Liver (tissue), 8 donors: ENCODE measurements at regions not wholly inside any gene's neighbourhood (a gene's known extent, or its start where the extent isn't known, plus 50 kb on each side); places are given as distances from the start of the nearest gene placed in this dataset.

ENCODE experiments used
- DNase-seq: peaks from one replicate; pipeline ENCODE4 v3.0.0-alpha.2; 2017; ENCODE audit warnings: low spot score
- H3K27ac ChIP-seq, 2 donors: one replicate each; pipeline ENCODE4 v1.7.0; 2013; ENCODE audit warnings: inconsistent platforms in 2 of 2, low read length in 2 of 2, control low read depth in 1 of 2, low read depth in 1 of 2, mild to moderate bottlenecking in 1 of 2
- H3K27me3 ChIP-seq, 4 donors: one replicate each; pipeline versions ENCODE4 v1.6.1 to v1.7.0; 2013; ENCODE audit warnings: low read length in 3 of 4, inconsistent platforms in 1 of 4, mild to moderate bottlenecking in 1 of 4, moderate library complexity in 1 of 4; ENCODE audit not compliant: control insufficient read depth in 4 of 4, insufficient read depth in 4 of 4
- H3K36me3 ChIP-seq, 4 donors: one replicate each; pipeline versions ENCODE4 v1.6.1 to v1.7.0; 2013; ENCODE audit warnings: low read length in 3 of 4, mild to moderate bottlenecking in 3 of 4, low read depth in 1 of 4, moderate library complexity in 1 of 4; ENCODE audit not compliant: control insufficient read depth in 4 of 4, insufficient read depth in 3 of 4
- H3K4me1 ChIP-seq, 4 donors: one replicate each; pipeline versions ENCODE4 v1.6.1 to v1.7.0; 2013; ENCODE audit warnings: low read length in 3 of 4, mild to moderate bottlenecking in 3 of 4, moderate library complexity in 1 of 4; ENCODE audit not compliant: control insufficient read depth in 4 of 4, insufficient read depth in 4 of 4
- H3K4me3 ChIP-seq, 3 donors: one replicate each; pipeline versions ENCODE4 v1.6.1 to v1.7.0; 2013; ENCODE audit warnings: low read length in 3 of 3, control low read depth in 1 of 3, low read depth in 1 of 3, mild to moderate bottlenecking in 1 of 3
- H3K9ac ChIP-seq, 2 donors: one replicate each; pipeline ENCODE4 v1.7.0; 2013; ENCODE audit warnings: low read length in 2 of 2, mild to moderate bottlenecking in 2 of 2, moderate library complexity in 2 of 2, control low read depth in 1 of 2, low read depth in 1 of 2
- H3K9me3 ChIP-seq, 4 donors: one replicate each; pipeline versions ENCODE4 v1.6.1 to v1.7.0; 2013; ENCODE audit warnings: low read length in 3 of 4; ENCODE audit not compliant: control insufficient read depth in 4 of 4
- ATF3 ChIP-seq: IDR thresholded peaks from 2 replicates; pipeline ENCODE4 v1.6.1; 2016; ENCODE audit warnings: antibody characterized with exemption
- CTCF ChIP-seq: fragments of 150-350 bp; IDR thresholded peaks from 2 replicates; pipeline ENCODE4 v1.5.1; 2017; ENCODE audit warnings: improper control_type of control experiment, low read depth, low read length; ENCODE audit not compliant: missing input control
- EGR1 ChIP-seq, 2 donors: IDR thresholded peaks; 2 replicates each; pipeline ENCODE4 v1.6.1; 2016 to 2018; ENCODE audit warnings: antibody characterized with exemption in 2 of 2, low read depth in 2 of 2
- FOXA1 ChIP-seq: IDR thresholded peaks from 2 replicates; pipeline ENCODE4 v1.6.1; 2016; ENCODE audit warnings: antibody characterized with exemption
- FOXA2 ChIP-seq: IDR thresholded peaks from 2 replicates; pipeline ENCODE4 v1.6.1; 2016; ENCODE audit warnings: antibody characterized with exemption
- HNF4A ChIP-seq, 2 donors: conservative IDR thresholded peaks; 2 replicates each; pipeline ENCODE4 v1.6.1; 2016; ENCODE audit warnings: antibody characterized with exemption in 2 of 2, mild to moderate bottlenecking in 2 of 2
- JUND ChIP-seq, 2 donors: IDR thresholded peaks; 2 replicates each; pipeline ENCODE4 v1.6.1; 2016; ENCODE audit warnings: antibody characterized with exemption in 2 of 2
- MAX ChIP-seq: IDR thresholded peaks from 2 replicates; pipeline ENCODE4 v1.6.1; 2016; ENCODE audit warnings: antibody characterized with exemption
- NR2F2 ChIP-seq: IDR thresholded peaks from 2 replicates; pipeline ENCODE4 v1.6.1; 2016; ENCODE audit warnings: antibody characterized with exemption
- RAD21 ChIP-seq, 2 donors: IDR thresholded peaks; 2 replicates each; pipeline ENCODE4 v1.6.1; 2016; ENCODE audit warnings: antibody characterized with exemption in 2 of 2, mild to moderate bottlenecking in 2 of 2
- REST ChIP-seq: IDR thresholded peaks from 2 replicates; pipeline ENCODE4 v1.6.1; 2016; ENCODE audit warnings: antibody characterized with exemption, mild to moderate bottlenecking
- YY1 ChIP-seq: IDR thresholded peaks from 2 replicates; pipeline ENCODE4 v1.6.1; 2016; ENCODE audit warnings: antibody characterized with exemption, mild to moderate bottlenecking
- ZBTB33 ChIP-seq: IDR thresholded peaks from 2 replicates; pipeline ENCODE4 v1.6.1; 2016; ENCODE audit warnings: antibody characterized with exemption
- WGBS: extraction: QIAGEN DNeasy Blood & Tissue Kit; methylation state at CpG from one replicate; pipeline ENCODE4 v1.1.7; 2013; 5-methylcytosine and 5-hydroxymethylcytosine counted together
- donor health status: healthy.
- donor health status: healthy.
- donor health status: healthy.
- donor health status: healthy.
- donor health status: healthy.

- no peak for DNase-seq
- peaks cover 0 to 12% (median 9%) of the 10 kb centered on the region in 4 donors for H3K4me1 ChIP-seq
- WGBS, result 93% methylated on average over 5 of the region's 5 CpGs
Measured at GRCh38 chr4:138943893-138944292, 71.7 kb upstream of the NOCT start.

More at GRCh38 chr4:138943893-138944292, 71.7 kb upstream of the NOCT start:
- H3K36me3 ChIP-seq, result no peaks in the 10 kb centered on the region
- TF ChIP-seq ZBTB33 (no peak), ATF3 (no peak), FOXA2 (no peak), RAD21 (IDR thresholded peaks at IDR 0.05) (no peak), MAX (no peak), CTCF (no peak), EGR1 (IDR thresholded peaks at IDR 0.05; ENCODE audit: low read depth in 2 of 2) (no peak), JUND (IDR thresholded peaks at IDR 0.05) (no peak), NR2F2 (no peak), YY1 (no peak), FOXA1 (no peak), REST (no peak), HNF4A (conservative IDR thresholded peaks at IDR 0.05) (no peak)
- no peak overlapping the region for H3K4me3 ChIP-seq
- no peak overlapping the region for H3K27ac ChIP-seq
- H3K9ac ChIP-seq, result no peak overlapping the region
- H3K27me3 ChIP-seq, result no peaks in the 10 kb centered on the region
- H3K9me3 ChIP-seq, result no peaks in the 10 kb centered on the region
